Sigmoid colon (tissue), 4 donors: ENCODE measurements at regions not wholly inside any gene's neighbourhood (a gene's known extent, or its start where the extent isn't known, plus 50 kb on each side); places are given as distances from the start of the nearest gene placed in this dataset.

ENCODE experiments used
- EP300 ChIP-seq, 4 donors: sonication (generic); formaldehyde crosslinking; IDR thresholded peaks; one replicate each; pipeline ENCODE4 v1.6.1; 2017; ENCODE audit warnings: antibody characterized with exemption in 4 of 4
- POLR2A ChIP-seq, 2 donors: fragments of 450-650 bp; IDR thresholded peaks; one replicate each; pipeline ENCODE4 v1.6.1; 2016; ENCODE audit warnings: antibody characterized with exemption in 2 of 2, mild to moderate bottlenecking in 2 of 2, moderate library complexity in 2 of 2
- POLR2AphosphoS5 ChIP-seq, 4 donors: sonication (generic); formaldehyde crosslinking; IDR thresholded peaks; one replicate each; pipeline ENCODE4 v1.6.1; 2017; ENCODE audit warnings: antibody characterized with exemption in 4 of 4
- TF ChIP-seq, protein P1 (sequence below), 4 experiments: fragments of 450-650 bp in 3 of 4; fragments of 200-600 bp in 1 of 4; IDR thresholded peaks; one replicate each; pipeline ENCODE4 v1.5.1; 2016 to 2019; ENCODE audit warnings: antibody characterized with exemption in 4 of 4, mild to moderate bottlenecking in 3 of 4, moderate library complexity in 2 of 4

DNA sequence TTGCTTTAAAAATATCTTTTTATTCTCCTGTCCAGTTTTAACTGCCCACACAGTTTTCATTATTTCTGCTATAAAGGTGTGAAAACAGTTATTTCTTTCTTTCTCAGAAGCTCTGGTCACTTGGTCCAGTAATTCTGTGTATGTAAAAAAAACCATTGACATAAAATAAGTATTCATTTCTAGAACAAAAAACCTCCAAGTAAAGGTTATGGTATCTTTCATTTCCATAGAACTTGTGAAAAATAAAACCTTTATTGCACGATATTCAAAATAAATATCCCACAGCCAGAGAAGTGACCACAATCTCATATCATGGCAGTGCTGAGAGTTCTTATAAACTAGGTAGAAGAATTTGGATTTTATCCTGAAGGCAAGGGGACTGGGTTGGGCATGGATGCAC lies 96.9 kb upstream of the TNFSF4 start:
- TF ChIP-seq POLR2A (IDR thresholded peaks at IDR 0.05): no peak
- TF ChIP-seq, protein P1, sequence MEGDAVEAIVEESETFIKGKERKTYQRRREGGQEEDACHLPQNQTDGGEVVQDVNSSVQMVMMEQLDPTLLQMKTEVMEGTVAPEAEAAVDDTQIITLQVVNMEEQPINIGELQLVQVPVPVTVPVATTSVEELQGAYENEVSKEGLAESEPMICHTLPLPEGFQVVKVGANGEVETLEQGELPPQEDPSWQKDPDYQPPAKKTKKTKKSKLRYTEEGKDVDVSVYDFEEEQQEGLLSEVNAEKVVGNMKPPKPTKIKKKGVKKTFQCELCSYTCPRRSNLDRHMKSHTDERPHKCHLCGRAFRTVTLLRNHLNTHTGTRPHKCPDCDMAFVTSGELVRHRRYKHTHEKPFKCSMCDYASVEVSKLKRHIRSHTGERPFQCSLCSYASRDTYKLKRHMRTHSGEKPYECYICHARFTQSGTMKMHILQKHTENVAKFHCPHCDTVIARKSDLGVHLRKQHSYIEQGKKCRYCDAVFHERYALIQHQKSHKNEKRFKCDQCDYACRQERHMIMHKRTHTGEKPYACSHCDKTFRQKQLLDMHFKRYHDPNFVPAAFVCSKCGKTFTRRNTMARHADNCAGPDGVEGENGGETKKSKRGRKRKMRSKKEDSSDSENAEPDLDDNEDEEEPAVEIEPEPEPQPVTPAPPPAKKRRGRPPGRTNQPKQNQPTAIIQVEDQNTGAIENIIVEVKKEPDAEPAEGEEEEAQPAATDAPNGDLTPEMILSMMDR (IDR thresholded peaks at IDR 0.05): no peak
- TF ChIP-seq POLR2AphosphoS5 (IDR thresholded peaks at IDR 0.05): no peak
- TF ChIP-seq EP300 (IDR thresholded peaks at IDR 0.05): no peak
